ENCODE measurements at regions not wholly inside any gene's neighbourhood (a gene's known extent, or its start where the extent isn't known, plus 50 kb on each side); places are given as distances from the start of the nearest gene placed in this dataset.

GRCh38 chr2:188118431-188118830, 173.2 kb upstream of the GULP1 start:
- no peak overlapping the region for H3K14ac ChIP-seq (ENCODE audit: insufficient read length)
- FAIRE-seq = no peak
- no peak overlapping the region for H4K8ac ChIP-seq (ENCODE audit: extremely low read depth, insufficient read depth, low read length)
- no peaks in the 10 kb centered on the region for H3K23me2 ChIP-seq (ENCODE audit: low read depth, low read length)
- H3K79me2 ChIP-seq (ENCODE audit: control insufficient read depth in 1 of 2, insufficient read depth in 2 of 2, low read length in 2 of 2) = no peaks in the 10 kb centered on the region
- H3K27ac ChIP-seq (ENCODE audit: low read depth, low read length) = no peak overlapping the region
- H3K4ac ChIP-seq (replicated peaks; ENCODE audit: insufficient read length, low read depth, low read length) = no peak overlapping the region
- H3K36me3 ChIP-seq (ENCODE audit: control insufficient read depth in 2 of 4, insufficient read depth in 4 of 4, low read length in 3 of 4) = no peaks in the 10 kb centered on the region
- H2BK5ac ChIP-seq (ENCODE audit: low read depth, low read length) = no peak overlapping the region
- no peak overlapping the region for H4K5ac ChIP-seq (ENCODE audit: insufficient read length, low read depth, low read length)
- H3K23ac ChIP-seq (ENCODE audit: insufficient read length) = no peak overlapping the region
- H2AFZ ChIP-seq (ENCODE audit: low read length) = no peak overlapping the region
- no peak overlapping the region for H2BK120ac ChIP-seq (replicated peaks; ENCODE audit: low read depth, low read length)
- no peak overlapping the region for H3K56ac ChIP-seq (replicated peaks; ENCODE audit: insufficient read length, low read depth, low read length)
- no peaks in the 10 kb centered on the region for H3K27me3 ChIP-seq (replicated peaks in 1 of 4; ENCODE audit: control insufficient read depth in 3 of 4, extremely low read depth in 1 of 4, insufficient read depth in 3 of 4, low read length in 3 of 4)
- POLR2A ChIA-PET (ENCODE audit: partially characterized antibody) = no interaction called here
- DNase-seq (ENCODE audit: low read depth in 1 of 2, low spot score in 2 of 2) = no peak
- 81% methylated on average over 1 of the region's 1 CpG; no CpG with 5 or more reads in 1 of the 2 experiments for WGBS, 2 experiments (ENCODE audit: extremely low coverage in 1 of 2, insufficient coverage in 1 of 2, insufficient read length in 1 of 2, insufficient replicate concordance in 2 of 2, low coverage in 1 of 2, low lambda C conversion rate in 2 of 2, missing lambda C conversion rate in 1 of 2)
- CTCF ChIA-PET (ENCODE audit: partially characterized antibody) = no interaction called here
- H3K4me2 ChIP-seq (ENCODE audit: insufficient read depth in 1 of 2, low read depth in 2 of 2, low read length in 2 of 2) = no peak overlapping the region
- no peak overlapping the region for H4K91ac ChIP-seq (replicated peaks; ENCODE audit: insufficient read length, low read length)
- H2BK12ac ChIP-seq (ENCODE audit: low read depth, low read length) = no peak overlapping the region
- no peak overlapping the region for H3K18ac ChIP-seq (ENCODE audit: extremely low read depth, low read length)
- H2AK5ac ChIP-seq (ENCODE audit: low read depth, low read length) = no peak overlapping the region
- no peak overlapping the region for H3K4me3 ChIP-seq (ENCODE audit: extremely low read depth in 1 of 4, insufficient read depth in 2 of 4, low read depth in 3 of 4, low read length in 4 of 4)
- no peaks in the 10 kb centered on the region for H4K20me1 ChIP-seq (replicated peaks in 1 of 2; ENCODE audit: control insufficient read depth in 1 of 2, insufficient read depth in 2 of 2, low read length in 2 of 2)
- no peak overlapping the region for H3K9ac ChIP-seq (replicated peaks in 1 of 4; ENCODE audit: extremely low read depth in 1 of 4, low read depth in 3 of 4, low read length in 3 of 4)
- H2BK15ac ChIP-seq (ENCODE audit: low read length) = no peak overlapping the region
- H3K9me3 ChIP-seq (ENCODE audit: insufficient read depth in 2 of 2, low read depth in 1 of 2, low read length in 1 of 2) = no peaks in the 10 kb centered on the region
- no peak overlapping the region for H2BK20ac ChIP-seq (ENCODE audit: low read length)
- H3K79me1 ChIP-seq (ENCODE audit: low read depth, low read length) = no peaks in the 10 kb centered on the region
- no peaks in the 10 kb centered on the region for H3K4me1 ChIP-seq (replicated peaks in 1 of 4; ENCODE audit: control insufficient read depth in 3 of 4, insufficient read depth in 4 of 4, low read length in 3 of 4)
- TF ChIP-seq, protein P1, sequence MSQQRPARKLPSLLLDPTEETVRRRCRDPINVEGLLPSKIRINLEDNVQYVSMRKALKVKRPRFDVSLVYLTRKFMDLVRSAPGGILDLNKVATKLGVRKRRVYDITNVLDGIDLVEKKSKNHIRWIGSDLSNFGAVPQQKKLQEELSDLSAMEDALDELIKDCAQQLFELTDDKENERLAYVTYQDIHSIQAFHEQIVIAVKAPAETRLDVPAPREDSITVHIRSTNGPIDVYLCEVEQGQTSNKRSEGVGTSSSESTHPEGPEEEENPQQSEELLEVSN (IDR thresholded peaks at IDR 0.05) = no peak
- TF ChIP-seq POU5F1 (IDR thresholded peaks at IDR 0.05; ENCODE audit: low read depth, low read length) (no peak), BRCA1 (IDR thresholded peaks at IDR 0.05; ENCODE audit: low read depth, low read length) (no peak), PHF8 (conservative IDR thresholded peaks at IDR 0.05; ENCODE audit: low read depth, low read length) (no peak), RNF2 (IDR thresholded peaks at IDR 0.05; ENCODE audit: borderline replicate concordance, low read depth, low read length, missing control alignments, poor library complexity, severe bottlenecking) (no peak), GTF2F1 (IDR thresholded peaks at IDR 0.05; ENCODE audit: borderline replicate concordance, low read depth, low read length) (no peak), FOSL1 (IDR thresholded peaks at IDR 0.05; ENCODE audit: insufficient read depth, low read depth, low read length) (no peak), CBX5 (IDR thresholded peaks at IDR 0.05; ENCODE audit: low read depth, low read length) (no peak), USF2 (IDR thresholded peaks at IDR 0.05; ENCODE audit: low read length) (no peak), SAP30 (IDR thresholded peaks at IDR 0.05; ENCODE audit: insufficient read depth, insufficient replicate concordance, low read length) (no peak), GABPA (IDR thresholded peaks at IDR 0.05; ENCODE audit: borderline replicate concordance, insufficient read depth, low read length) (no peak), SIX5 (IDR thresholded peaks at IDR 0.05; ENCODE audit: low read depth, low read length) (no peak), SRF (IDR thresholded peaks at IDR 0.05; ENCODE audit: low read depth, low read length) (no peak)

Data from H1 (cell line).